ENCODE measurements at regions not wholly inside any gene's neighbourhood (a gene's known extent, or its start where the extent isn't known, plus 50 kb on each side); places are given as distances from the start of the nearest gene placed in this dataset.

- H3K4me2 ChIP-seq, result peak overlapping the region in 7 of 11 experiments; percentile 21 to 53 (median 50); a peak in 13 of 22 replicates
Measured at GRCh38 chrX:20459410-20460350, 193.0 kb upstream of the RPS6KA3 start.

GRCh38 chrX:20456971-20457370, 190.3 kb upstream of the RPS6KA3 start:
- TF ChIP-seq Cebpa-rat (IDR thresholded peaks at IDR 0.05), result no peak
- Histone ChIP-seq H3K36me3 (no peaks in the 10 kb centered on the region), H3K9ac (no peak overlapping the region), H3K4me1 (peaks cover 4 to 22% (median 16%) of the 10 kb centered on the region in 10 experiments; a peak in 18 of 20 replicates), H3K27ac (no peak overlapping the region), H3K4me2 (no peak overlapping the region), H4K20me1 (no peaks in the 10 kb centered on the region), H3K27me3 (no peaks in the 10 kb centered on the region), H3K4me3 (no peak overlapping the region), H3K9me3 (replicated peaks in 1 of 11) (peaks cover 6 to 14% (median 10%) of the 10 kb centered on the region in 11 experiments; a peak in 20 of 22 replicates)

More at GRCh38 chrX:20459410-20460350, 193.0 kb upstream of the RPS6KA3 start:
- Histone ChIP-seq H3K9ac (no peak overlapping the region), H3K36me3 (no peaks in the 10 kb centered on the region), H3K4me1 (peaks cover 0 to 21% (median 10%) of the 10 kb centered on the region in 10 experiments; a peak in 14 of 20 replicates), H3K4me3 (no peak overlapping the region), H3K27me3 (no peaks in the 10 kb centered on the region; a peak in 1 of 22 replicates), H3K27ac (no peak overlapping the region), H3K9me3 (replicated peaks in 1 of 11) (peaks cover 6 to 15% (median 10%) of the 10 kb centered on the region in 11 experiments; a peak in 20 of 22 replicates), H4K20me1 (no peaks in the 10 kb centered on the region)
- no peak for TF ChIP-seq Cebpa-rat (IDR thresholded peaks at IDR 0.05)

GRCh38 chrX:20455001-20455400, 188.3 kb upstream of the RPS6KA3 start:
- Histone ChIP-seq H3K9ac (no peak overlapping the region), H3K4me2 (no peak overlapping the region), H3K4me1 (peaks cover 4 to 19% (median 14%) of the 10 kb centered on the region in 10 experiments; a peak in 18 of 20 replicates), H3K9me3 (replicated peaks in 1 of 11) (peaks cover 6 to 23% (median 10%) of the 10 kb centered on the region in 11 experiments; a peak in 20 of 22 replicates), H3K27ac (no peak overlapping the region), H3K4me3 (no peak overlapping the region), H4K20me1 (no peaks in the 10 kb centered on the region), H3K27me3 (no peaks in the 10 kb centered on the region), H3K36me3 (no peaks in the 10 kb centered on the region)
- no peak for TF ChIP-seq Cebpa-rat (IDR thresholded peaks at IDR 0.05)

GRCh38 chrX:20454117-20454516, 187.4 kb upstream of the RPS6KA3 start:
- no peak overlapping the region for H3K27ac ChIP-seq
- peak overlapping the region in 3 of 11 experiments; percentile 0 to 38 (median 5); a peak in 2 of 22 replicates for H3K4me2 ChIP-seq
- no peak overlapping the region for H3K9ac ChIP-seq
- peaks cover 0 to 18% (median 6%) of the 10 kb centered on the region in 10 experiments; a peak in 16 of 20 replicates for H3K4me1 ChIP-seq
- no peaks in the 10 kb centered on the region for H3K27me3 ChIP-seq
- no peak overlapping the region for H3K4me3 ChIP-seq
- H3K9me3 ChIP-seq (replicated peaks in 1 of 11), result peaks cover 6 to 23% (median 10%) of the 10 kb centered on the region in 11 experiments; a peak in 20 of 22 replicates
- no peaks in the 10 kb centered on the region for H3K36me3 ChIP-seq
- no peaks in the 10 kb centered on the region for H4K20me1 ChIP-seq
- TF ChIP-seq Cebpa-rat (IDR thresholded peaks at IDR 0.05), result no peak

- TF ChIP-seq Cebpa-rat (IDR thresholded peaks at IDR 0.05), result no peak
- no peaks in the 10 kb centered on the region for H4K20me1 ChIP-seq
- H3K36me3 ChIP-seq, result no peaks in the 10 kb centered on the region
- H3K4me2 ChIP-seq, result peak overlapping the region in 3 of 11 experiments; percentile 1 to 29 (median 16); a peak in 3 of 22 replicates
- H3K9me3 ChIP-seq (replicated peaks in 1 of 11), result peaks cover 6 to 23% (median 10%) of the 10 kb centered on the region in 11 experiments; a peak in 20 of 22 replicates
- H3K27ac ChIP-seq, result no peak overlapping the region
- H3K27me3 ChIP-seq, result no peaks in the 10 kb centered on the region
- no peak overlapping the region for H3K4me3 ChIP-seq
- peaks cover 0 to 18% (median 3%) of the 10 kb centered on the region in 10 experiments; a peak in 8 of 20 replicates for H3K4me1 ChIP-seq
- H3K9ac ChIP-seq, result no peak overlapping the region
Measured at GRCh38 chrX:20452487-20452886, 185.8 kb upstream of the RPS6KA3 start.

- Histone ChIP-seq H3K4me2 (peak overlapping the region in 2 of 11 experiments; percentile 16 to 29; a peak in 1 of 22 replicates), H3K4me1 (peaks cover 0 to 18% (median 3%) of the 10 kb centered on the region in 10 experiments; a peak in 8 of 20 replicates), H4K20me1 (no peaks in the 10 kb centered on the region), H3K27ac (no peak overlapping the region), H3K4me3 (no peak overlapping the region), H3K27me3 (no peaks in the 10 kb centered on the region), H3K9ac (no peak overlapping the region), H3K36me3 (no peaks in the 10 kb centered on the region), H3K9me3 (replicated peaks in 1 of 11) (peaks cover 6 to 20% (median 9%) of the 10 kb centered on the region in 11 experiments; a peak in 20 of 22 replicates)
- TF ChIP-seq Cebpa-rat (IDR thresholded peaks at IDR 0.05), result no peak
Measured at GRCh38 chrX:20451929-20452328, 185.2 kb upstream of the RPS6KA3 start.

GRCh38 chrX:20445109-20445508, 178.4 kb upstream of the RPS6KA3 start:
- Histone ChIP-seq H3K36me3 (no peaks in the 10 kb centered on the region), H3K9me3 (replicated peaks in 1 of 11) (no peaks in the 10 kb centered on the region), H3K9ac (no peak overlapping the region), H3K27ac (no peak overlapping the region), H3K4me3 (no peak overlapping the region), H3K27me3 (no peaks in the 10 kb centered on the region), H3K4me2 (no peak overlapping the region), H4K20me1 (no peaks in the 10 kb centered on the region), H3K4me1 (0 out of 20 replicates have a peak, but pooled peaks cover 0 to 6% (median 0%) of the 10 kb centered on the region in 10 experiments)
- no peak for TF ChIP-seq Cebpa-rat (IDR thresholded peaks at IDR 0.05)

GRCh38 chrX:20442597-20442996, 175.9 kb upstream of the RPS6KA3 start:
- H3K4me3 ChIP-seq, result no peak overlapping the region
- no peak overlapping the region for H3K4me2 ChIP-seq
- H3K9me3 ChIP-seq (replicated peaks in 1 of 11), result no peaks in the 10 kb centered on the region
- H3K9ac ChIP-seq, result no peak overlapping the region
- no peaks in the 10 kb centered on the region for H3K36me3 ChIP-seq
- H3K27ac ChIP-seq, result no peak overlapping the region
- no peaks in the 10 kb centered on the region for H4K20me1 ChIP-seq
- no peak for TF ChIP-seq Cebpa-rat (IDR thresholded peaks at IDR 0.05)
- peaks cover 0 to 6% (median 1%) of the 10 kb centered on the region in 10 experiments; a peak in 2 of 20 replicates for H3K4me1 ChIP-seq
- H3K27me3 ChIP-seq, result no peaks in the 10 kb centered on the region

GRCh38 chrX:20441123-20441522, 174.4 kb upstream of the RPS6KA3 start:
- Histone ChIP-seq H3K4me2 (no peak overlapping the region), H3K36me3 (no peaks in the 10 kb centered on the region), H3K4me1 (peaks cover 0 to 8% (median 2%) of the 10 kb centered on the region in 10 experiments; a peak in 2 of 20 replicates), H3K27me3 (no peaks in the 10 kb centered on the region), H3K27ac (no peak overlapping the region), H3K4me3 (no peak overlapping the region), H3K9ac (no peak overlapping the region), H4K20me1 (no peaks in the 10 kb centered on the region), H3K9me3 (replicated peaks in 1 of 11) (no peaks in the 10 kb centered on the region)
- no peak for TF ChIP-seq Cebpa-rat (IDR thresholded peaks at IDR 0.05)
